Muscle of back (tissue), 3 donors: ENCODE measurements at regions not wholly inside any gene's neighbourhood (a gene's known extent, or its start where the extent isn't known, plus 50 kb on each side); places are given as distances from the start of the nearest gene placed in this dataset.

Experiments
- DNase-seq, 3 donors: peaks; one replicate each; pipeline versions ENCODE4 v3.0.0 to v3.0.0-alpha.2; 2013

DNA sequence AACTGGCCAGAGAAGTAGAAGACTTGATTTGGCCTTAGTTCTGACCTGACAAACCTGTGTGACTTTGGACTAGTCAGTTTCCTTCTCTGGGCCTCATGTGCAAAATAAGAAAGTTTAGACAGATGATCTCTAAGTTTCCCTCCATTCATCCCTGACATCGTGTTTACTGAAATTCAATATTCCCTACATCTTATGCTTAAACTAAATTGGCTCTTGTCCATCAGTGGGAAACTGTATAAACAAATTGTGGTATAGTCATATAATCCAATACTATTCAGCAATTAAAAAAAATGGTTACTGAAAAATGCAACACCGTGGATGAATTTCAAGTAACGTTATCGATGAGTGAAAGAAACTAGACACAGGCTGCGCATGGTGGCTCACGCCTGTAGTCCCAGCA, 64.4 kb upstream of the HRH1 start:
- no peak for DNase-seq

DNA sequence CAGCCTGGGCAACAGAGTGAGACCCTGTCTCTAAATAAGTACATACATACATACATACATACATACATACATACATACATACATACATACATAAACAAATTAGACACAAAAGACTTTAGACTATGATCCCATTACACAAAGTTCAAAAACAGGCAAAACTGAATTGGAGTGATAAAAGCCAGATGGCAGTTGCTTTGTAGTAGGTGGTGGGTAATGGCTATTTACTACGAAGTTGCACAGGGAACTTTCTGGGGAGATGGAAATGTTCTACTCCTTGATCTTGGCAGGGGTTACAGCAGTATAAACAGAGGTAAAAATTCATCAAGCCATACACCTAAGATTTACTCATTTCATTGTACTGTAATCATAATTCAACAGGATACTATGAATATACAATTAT, 63.7 kb upstream of the HRH1 start:
- no peak for DNase-seq

DNA sequence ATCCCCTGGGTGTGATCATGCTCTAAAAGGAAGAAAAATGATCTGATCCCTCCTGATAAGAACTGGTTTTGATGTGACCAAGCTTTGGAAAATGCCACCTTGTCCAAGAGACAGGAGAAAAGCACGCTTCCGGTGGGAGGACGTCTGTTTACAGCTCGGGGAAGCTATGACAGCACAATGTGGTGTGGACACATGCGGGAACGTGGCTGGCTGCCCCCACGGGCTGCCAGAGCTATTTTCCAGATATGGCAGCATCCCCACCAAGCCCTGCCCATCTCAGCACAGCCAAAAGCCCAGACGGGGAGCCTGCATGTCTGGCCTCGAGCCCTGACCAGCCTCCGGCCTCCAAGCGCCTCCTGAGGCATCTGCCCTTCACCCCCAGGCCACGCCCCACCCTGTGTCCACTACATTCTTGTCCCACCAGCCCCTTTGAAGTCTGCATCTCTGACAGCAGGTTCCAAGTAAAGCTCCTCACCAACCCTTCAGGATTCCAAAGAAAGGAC, 63.2 kb upstream of the HRH1 start:
- DNase-seq: peak in 1 of 3 donors; percentile 7

DNA sequence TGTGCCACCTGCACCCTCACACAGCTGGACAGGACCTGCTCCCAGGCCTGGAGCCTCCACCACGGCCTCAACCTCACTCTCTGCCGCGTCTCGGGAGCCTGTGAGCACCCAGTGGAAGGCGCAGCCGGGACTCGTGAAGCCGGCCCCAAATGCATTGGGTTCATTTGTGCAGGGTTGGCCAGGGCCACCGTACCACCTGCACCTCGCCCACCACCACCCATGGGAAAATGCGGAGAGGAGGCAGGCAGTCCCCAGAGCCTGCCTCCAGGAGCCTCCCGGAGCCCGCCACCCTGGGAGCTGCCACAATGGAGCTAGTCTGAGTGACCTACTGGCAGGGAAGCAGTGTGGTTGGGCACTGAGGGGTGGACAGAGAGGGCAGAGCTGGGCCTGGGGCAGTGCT, 62.5 kb upstream of the HRH1 start:
- no peak for DNase-seq

DNA sequence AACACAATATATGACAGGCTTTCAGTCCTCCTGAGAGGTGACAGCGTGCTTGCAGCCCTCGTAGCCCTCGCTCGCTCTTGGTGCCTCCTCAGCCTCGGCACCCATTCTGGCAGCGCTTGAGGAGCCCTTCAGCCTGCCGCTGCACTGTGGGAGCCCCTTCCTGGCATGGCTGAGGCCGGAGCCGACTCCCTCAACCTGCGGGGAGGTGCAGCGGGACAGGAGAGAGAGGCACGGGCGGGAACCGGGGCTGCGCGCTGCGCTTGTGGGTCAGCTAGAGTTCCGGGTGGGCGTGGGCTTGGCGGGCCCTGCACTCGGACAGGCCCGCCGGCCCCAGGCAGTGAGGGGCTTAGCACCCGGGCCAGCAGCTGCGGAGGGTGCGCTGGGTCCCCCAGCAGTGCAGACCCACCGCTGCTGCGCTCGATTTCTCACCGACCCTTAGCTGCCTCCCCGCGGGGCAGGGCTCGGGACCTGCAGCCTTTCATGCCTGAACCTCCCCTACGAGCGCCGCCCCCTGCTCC, 60.4 kb upstream of the HRH1 start:
- DNase-seq: no peak

DNA sequence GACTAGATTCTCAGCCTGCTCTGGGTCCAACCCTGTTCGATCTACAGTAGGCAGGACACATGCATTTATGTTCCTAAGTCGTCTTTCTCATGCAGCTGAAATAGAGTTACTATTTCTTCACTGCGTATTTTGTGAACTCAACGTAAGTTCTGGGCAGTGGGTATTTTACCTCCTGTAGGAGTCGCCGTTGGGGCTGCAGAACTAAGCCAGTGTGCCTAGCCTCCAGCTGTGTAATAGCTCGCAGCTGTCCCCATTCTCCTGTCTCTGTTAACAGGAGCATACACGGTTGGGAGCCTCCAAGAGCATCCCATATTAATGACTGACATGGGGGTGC, 58.4 kb upstream of the HRH1 start:
- no peak for DNase-seq

DNA sequence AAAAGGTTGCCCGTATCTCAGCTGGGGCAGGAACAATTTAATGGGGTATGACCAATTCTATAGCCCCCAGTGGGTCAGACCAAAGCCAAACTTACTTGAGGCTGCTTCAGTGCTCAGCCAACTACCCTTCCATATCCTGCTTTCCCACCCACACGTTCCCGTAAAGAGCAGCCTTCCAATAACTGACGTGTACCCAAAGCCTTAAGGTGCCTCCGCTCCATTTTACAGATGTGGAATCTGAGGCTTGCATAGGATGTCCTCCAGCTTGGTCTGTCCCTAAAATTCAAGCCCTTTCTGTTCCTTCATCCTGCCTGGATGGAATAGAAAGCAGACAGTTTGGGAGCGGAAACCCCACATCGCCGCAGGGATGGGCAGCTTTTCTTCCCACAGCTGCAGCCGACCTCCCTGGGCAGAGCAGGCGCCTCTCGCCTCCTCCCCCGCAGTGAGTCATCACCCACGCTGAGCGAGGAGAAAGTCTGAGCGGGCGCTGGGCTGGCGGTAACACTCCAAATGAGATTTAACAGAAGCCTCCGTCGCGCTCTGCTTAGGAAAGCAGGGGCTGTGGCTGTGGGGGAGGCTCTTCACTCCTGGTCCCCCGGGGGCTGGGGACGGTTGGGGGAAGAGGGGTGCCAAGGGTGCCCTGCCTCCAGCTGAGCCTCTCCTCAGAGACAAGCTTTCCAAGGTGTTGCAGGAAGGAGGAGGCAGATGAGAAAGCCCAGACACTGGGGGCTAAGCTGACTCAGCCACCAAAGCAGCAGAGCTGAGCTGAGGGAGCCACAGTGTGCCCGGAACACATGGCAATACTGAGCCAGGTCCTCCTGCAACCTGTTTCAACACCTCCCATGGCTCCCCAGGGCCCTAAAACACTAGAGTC, 57.8 kb upstream of the HRH1 start:
- peak; percentile 34 to 74 (median 72) for DNase-seq

DNA sequence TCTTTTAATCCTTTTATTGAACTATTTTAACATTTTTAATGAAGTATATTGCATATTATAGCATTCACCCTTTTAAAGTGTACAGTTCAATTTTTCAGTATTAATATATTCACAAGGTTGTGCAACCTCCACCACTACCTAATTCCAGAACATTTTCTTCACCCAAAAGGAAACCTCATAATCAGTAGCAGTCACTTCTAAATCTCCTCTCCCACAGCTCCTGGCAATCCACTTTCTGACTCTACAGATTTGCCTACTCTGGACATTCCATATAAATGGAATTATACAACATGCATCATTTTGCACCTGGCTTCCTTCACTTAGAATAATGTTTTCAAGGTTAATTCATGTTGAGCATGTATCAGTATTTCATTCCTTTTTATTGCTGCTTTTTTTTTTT, 55.0 kb upstream of the HRH1 start:
- no peak for DNase-seq
